Transverse colon (tissue), 4 donors: ENCODE measurements at regions not wholly inside any gene's neighbourhood (a gene's known extent, or its start where the extent isn't known, plus 50 kb on each side); places are given as distances from the start of the nearest gene placed in this dataset.
"Not testable (repeated sequence)": the region's sequence is repeated elsewhere in the genome, so short reads cannot be mapped to it uniquely, and the experiment has no call there.

Experiments used
- DNase-seq: peaks from one replicate; pipeline ENCODE4 v3.0.0-alpha.2; 2019
- H3K27ac ChIP-seq, 4 donors: fragments of 200-600 bp; sonication (generic); 2 replicates each; pipeline ENCODE4 v1.5.1; 2016 to 2018; ENCODE audit warnings: inconsistent platforms in 4 of 4
- H3K27me3 ChIP-seq: fragments of 200-600 bp; sonication (generic); 2 replicates; pipeline ENCODE4 v1.5.1; 2017; ENCODE audit warnings: inconsistent platforms
- H3K36me3 ChIP-seq, 4 donors: fragments of 200-600 bp; sonication (generic); 2 replicates each; pipeline ENCODE4 v1.5.1; 2017 to 2019; ENCODE audit warnings: inconsistent platforms in 4 of 4
- H3K4me1 ChIP-seq, 4 donors: fragments of 200-600 bp; sonication (generic); 2 replicates each; pipeline ENCODE4 v1.5.1; 2017 to 2020; ENCODE audit warnings: inconsistent platforms in 4 of 4
- H3K4me3 ChIP-seq, 4 donors: fragments of 200-600 bp; sonication (generic); 1 replicate in 1 of 4; 2 replicates in 3 of 4; pipeline versions ENCODE4 v1.5.1 to v1.6.1; 2017 to 2019; ENCODE audit warnings: inconsistent platforms in 4 of 4
- H3K9me3 ChIP-seq, 2 donors: fragments of 200-600 bp; sonication (generic); 2 replicates each; pipeline ENCODE4 v1.5.1; 2017 to 2019; ENCODE audit warnings: inconsistent platforms in 2 of 2
- CTCF ChIP-seq, 5 experiments: fragments of 200-600 bp in 3 of 5; fragments of 450-650 bp in 2 of 5; sonication (generic) in 3 of 5; IDR thresholded peaks; 1 replicate in 2 of 5; 2 replicates in 3 of 5; pipeline ENCODE4 v1.5.1; 2016 to 2017; ENCODE audit warnings: antibody characterized with exemption in 5 of 5, inconsistent platforms in 3 of 5, mild to moderate bottlenecking in 2 of 5, moderate library complexity in 1 of 5
- EP300 ChIP-seq: sonication (generic); formaldehyde crosslinking; IDR thresholded peaks from one replicate; pipeline ENCODE4 v1.6.1; 2017; ENCODE audit warnings: antibody characterized with exemption, low read depth
- POLR2A ChIP-seq: fragments of 450-650 bp; IDR thresholded peaks from one replicate; pipeline ENCODE4 v1.6.1; 2016; ENCODE audit warnings: antibody characterized with exemption, mild to moderate bottlenecking, moderate library complexity
- POLR2AphosphoS5 ChIP-seq, 3 donors: sonication (generic); formaldehyde crosslinking; IDR thresholded peaks; one replicate each; pipeline ENCODE4 v1.6.1; 2016; ENCODE audit warnings: antibody characterized with exemption in 3 of 3
- WGBS, 2 donors: methylation state at CpG; one replicate each; pipeline ENCODE4 v1.1.5; 2018; ENCODE audit warnings: low coverage in 1 of 2; 5-methylcytosine and 5-hydroxymethylcytosine counted together
- in situ Hi-C, 4 donors: fragments of 200-750 bp; cut with MboI; loops; one replicate each; pipeline versions ENCODE4 v1.15.0 to v1.15.1; 2017; ENCODE audit warnings: low sequenced_read_pairs in 3 of 4, low pct_ligation_motif_present in 1 of 4, low pct_unique_long_range_greater_than_20kb in 1 of 4
- intact Hi-C: fragments of 100-400 bp; cut with DNase I; formaldehyde crosslinking; loops from one replicate; pipeline ENCODE4 v1.15.1; 2023; ENCODE audit warnings: low total_unique reads

GRCh38 chr3:187507266-187507665 is 139.1 kb downstream of the RTP4 start:
- Histone ChIP-seq H3K4me1 (no peaks in the 10 kb centered on the region), H3K4me3 (no peak overlapping the region), H3K9me3 (no peaks in the 10 kb centered on the region), H3K27ac (no peak overlapping the region), H3K36me3 (no peaks in the 10 kb centered on the region), H3K27me3 (no peaks in the 10 kb centered on the region)
- DNase-seq: no peak
- WGBS, 2 donors: 31% methylated on average over 1 of the region's 1 CpG
- TF ChIP-seq POLR2AphosphoS5 (IDR thresholded peaks at IDR 0.05) (no peak), CTCF (IDR thresholded peaks at IDR 0.05) (no peak), EP300 (no peak), POLR2A (no peak)
- in situ Hi-C loops (no loop called here), intact Hi-C loops (no loop called here)

GRCh38 chr3:187504435-187504834 is 136.2 kb downstream of the RTP4 start:
- H3K4me3 ChIP-seq: no peak overlapping the region
- intact Hi-C loops (no loop called here), in situ Hi-C loops (no loop called here)
- no peak for DNase-seq
- no peaks in the 10 kb centered on the region for H3K36me3 ChIP-seq
- no peaks in the 10 kb centered on the region for H3K27me3 ChIP-seq
- H3K27ac ChIP-seq: no peak overlapping the region
- TF ChIP-seq EP300: no peak
- TF ChIP-seq POLR2A: no peak
- TF ChIP-seq POLR2AphosphoS5 (IDR thresholded peaks at IDR 0.05): no peak
- TF ChIP-seq CTCF (IDR thresholded peaks at IDR 0.05): no peak
- no peaks in the 10 kb centered on the region for H3K9me3 ChIP-seq
- WGBS, 2 donors: 68 to 86% methylated on average over 3 of the region's 3 CpGs
- no peaks in the 10 kb centered on the region for H3K4me1 ChIP-seq

- H3K4me3 ChIP-seq: no peak overlapping the region
- intact Hi-C loops (no loop called here), in situ Hi-C loops (no loop called here)
- H3K36me3 ChIP-seq: no peaks in the 10 kb centered on the region
- TF ChIP-seq EP300: no peak
- no peak for TF ChIP-seq POLR2AphosphoS5 (IDR thresholded peaks at IDR 0.05)
- TF ChIP-seq POLR2A: no peak
- no peak for TF ChIP-seq CTCF (IDR thresholded peaks at IDR 0.05)
- no peaks in the 10 kb centered on the region for H3K4me1 ChIP-seq
- no peak overlapping the region for H3K27ac ChIP-seq
- H3K9me3 ChIP-seq: no peaks in the 10 kb centered on the region
- no peaks in the 10 kb centered on the region for H3K27me3 ChIP-seq
- WGBS, 2 donors: 82 to 86% methylated on average over 3 of the region's 3 CpGs
- DNase-seq: no peak
Observed at GRCh38 chr3:187498211-187498724, 130.1 kb downstream of the RTP4 start.

- DNase-seq: no peak
- intact Hi-C loops (no loop called here), in situ Hi-C loops (no loop called here)
- no peaks in the 10 kb centered on the region for H3K27me3 ChIP-seq
- TF ChIP-seq POLR2A (no peak), CTCF (IDR thresholded peaks at IDR 0.05) (no peak), EP300 (no peak), POLR2AphosphoS5 (IDR thresholded peaks at IDR 0.05) (no peak)
- H3K36me3 ChIP-seq: no peaks in the 10 kb centered on the region
- H3K4me1 ChIP-seq: no peaks in the 10 kb centered on the region
- H3K9me3 ChIP-seq: no peaks in the 10 kb centered on the region
- no peak overlapping the region for H3K4me3 ChIP-seq
- WGBS, 2 donors: 78% methylated on average over 1 of the region's 1 CpG
- H3K27ac ChIP-seq: no peak overlapping the region
Observed at GRCh38 chr3:187497052-187497451, 128.9 kb downstream of the RTP4 start.

- H3K27me3 ChIP-seq, H3K9me3 ChIP-seq, H3K4me1 ChIP-seq, H3K36me3 ChIP-seq, DNase-seq, H3K4me3 ChIP-seq, in situ Hi-C loops, H3K27ac ChIP-seq, intact Hi-C loops: not testable (repeated sequence)
- WGBS, 2 donors: 80 to 85% methylated on average over 2 to 3 of the region's 3 CpGs
Observed at GRCh38 chr3:187494056-187494455, 125.9 kb downstream of the RTP4 start.
